ENCODE measurements at regions not wholly inside any gene's neighbourhood (a gene's known extent, or its start where the extent isn't known, plus 50 kb on each side); places are given as distances from the start of the nearest gene placed in this dataset.

DNA sequence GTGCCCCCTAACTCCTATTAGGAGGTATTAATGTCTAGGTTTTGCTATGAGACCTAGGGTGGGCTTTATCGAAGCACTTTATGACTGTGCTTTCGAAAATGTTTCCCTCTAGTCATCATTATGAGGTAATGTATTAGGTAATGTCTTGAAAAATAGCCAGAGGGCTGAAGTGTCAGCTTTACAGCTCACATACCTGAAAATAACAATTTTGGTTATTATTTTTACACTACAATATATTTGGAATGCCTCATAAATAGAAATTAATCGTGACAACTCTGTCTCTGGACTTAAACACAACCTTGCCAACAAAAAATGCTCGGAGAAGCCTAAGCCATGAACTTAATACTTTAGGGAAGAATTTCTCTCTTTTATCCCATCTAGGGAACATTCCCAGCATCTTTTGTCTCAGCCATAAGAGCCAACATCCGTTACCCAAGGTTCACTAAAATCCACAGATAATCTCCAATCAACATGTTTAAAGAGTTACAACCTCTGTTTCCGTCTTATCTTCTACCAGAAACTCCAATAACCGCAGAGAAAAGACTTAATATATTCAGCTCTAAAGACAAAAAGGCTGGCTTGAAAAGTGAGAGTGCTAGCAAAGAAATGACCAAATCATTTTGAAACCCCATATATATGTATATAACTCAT lies 130.9 kb upstream of the RND3 start:
- no peak for DNase-seq (ENCODE audit: low spot score)

GRCh38 chr2:150617351-150617978 lies 130.0 kb upstream of the RND3 start:
- no peak for DNase-seq (ENCODE audit: low spot score)

DNA sequence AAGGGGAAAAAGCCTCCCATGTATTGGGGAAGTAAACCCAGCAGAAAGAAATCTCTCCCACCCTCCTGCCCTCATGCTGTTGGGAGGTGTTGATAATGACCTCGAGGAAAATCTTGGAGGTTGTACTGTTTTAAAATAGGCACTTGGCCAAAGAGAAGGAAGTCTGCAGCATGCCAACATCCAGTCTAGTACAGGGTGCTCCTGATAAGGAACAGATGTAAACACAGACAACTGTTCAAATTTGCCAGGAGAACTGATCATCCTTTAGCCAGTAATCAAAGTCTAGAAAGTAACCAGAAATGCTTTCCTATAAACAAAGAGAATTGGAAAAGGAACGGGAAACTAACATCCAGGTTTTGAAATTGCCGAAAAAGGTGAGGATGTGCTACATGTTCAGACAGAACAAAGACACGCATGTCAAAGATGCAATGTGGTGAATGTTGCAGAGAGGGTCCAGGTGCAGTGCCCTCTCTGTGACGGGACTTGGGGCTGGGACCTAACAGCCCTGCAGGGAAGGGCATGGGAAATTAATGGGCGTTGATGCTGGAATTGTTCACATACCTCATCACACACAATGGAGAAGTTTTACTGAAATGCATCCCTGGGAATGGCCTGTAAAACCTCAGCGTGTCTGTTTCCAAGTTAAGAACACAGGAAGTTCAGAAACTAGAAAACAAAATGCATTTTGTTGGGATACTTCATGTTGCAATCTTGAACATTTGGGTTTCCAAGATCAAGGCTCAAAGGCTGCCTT lies 125.7 kb upstream of the RND3 start:
- DNase-seq (ENCODE audit: low spot score), result no peak

GRCh38 chr2:150610670-150611279 lies 123.3 kb upstream of the RND3 start:
- DNase-seq (ENCODE audit: low spot score), result peak; percentile 43

DNA sequence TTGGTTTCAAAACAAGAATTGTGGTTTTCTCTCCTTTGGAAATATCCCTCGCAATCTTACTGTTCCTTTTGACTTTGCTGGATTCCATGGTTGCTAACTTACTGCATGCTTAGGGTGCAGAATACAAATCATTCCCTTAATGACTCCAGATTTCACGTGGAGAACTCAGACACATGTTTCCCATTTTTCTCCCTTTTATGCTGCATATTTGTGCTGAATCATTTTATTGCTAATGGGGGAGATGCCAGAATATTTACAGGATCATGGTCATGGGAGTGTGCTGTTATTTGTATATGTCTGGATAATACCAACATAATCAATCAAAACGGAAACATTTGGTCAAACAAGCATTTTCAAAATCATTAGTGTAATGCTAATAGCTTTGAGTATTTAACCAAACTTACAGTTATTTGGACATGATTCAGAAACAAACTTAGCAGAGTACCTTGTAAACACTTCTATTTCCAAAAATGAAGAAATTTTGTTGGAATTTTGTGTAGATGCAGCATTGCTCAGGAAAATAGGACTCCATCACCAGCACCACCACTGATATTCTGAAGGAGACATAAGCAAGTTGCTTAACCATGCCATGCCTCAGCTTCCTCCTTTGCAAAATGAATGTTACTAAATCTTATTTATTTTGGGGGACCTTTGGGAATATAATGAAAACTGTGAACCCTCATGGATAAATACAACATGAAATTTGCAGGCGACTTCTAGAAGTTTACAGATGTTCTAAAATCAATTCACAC lies 122.5 kb upstream of the RND3 start:
- DNase-seq (ENCODE audit: low spot score), result no peak

DNA sequence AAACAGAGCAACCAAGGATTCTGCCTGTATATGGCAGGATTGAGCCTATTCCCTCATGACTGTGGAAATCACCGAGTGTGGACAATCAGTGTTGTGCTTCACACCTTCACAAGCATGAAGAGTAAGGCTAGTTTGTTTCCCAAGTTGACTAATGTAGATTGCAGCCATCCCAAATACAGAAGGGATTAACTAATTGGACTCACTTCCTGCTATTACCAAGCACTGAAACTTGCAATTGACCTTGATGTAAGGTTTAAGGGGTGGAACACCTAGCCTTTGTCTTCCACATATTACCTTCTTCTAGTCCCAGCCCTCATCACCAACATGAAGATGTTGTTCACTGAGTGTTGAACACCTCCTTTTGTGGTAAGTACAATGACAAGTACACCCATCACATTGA lies 120.9 kb upstream of the RND3 start:
- no peak for DNase-seq (ENCODE audit: low spot score)

GRCh38 chr2:150607390-150607811 lies 119.9 kb upstream of the RND3 start:
- no peak for DNase-seq (ENCODE audit: low spot score)

DNA sequence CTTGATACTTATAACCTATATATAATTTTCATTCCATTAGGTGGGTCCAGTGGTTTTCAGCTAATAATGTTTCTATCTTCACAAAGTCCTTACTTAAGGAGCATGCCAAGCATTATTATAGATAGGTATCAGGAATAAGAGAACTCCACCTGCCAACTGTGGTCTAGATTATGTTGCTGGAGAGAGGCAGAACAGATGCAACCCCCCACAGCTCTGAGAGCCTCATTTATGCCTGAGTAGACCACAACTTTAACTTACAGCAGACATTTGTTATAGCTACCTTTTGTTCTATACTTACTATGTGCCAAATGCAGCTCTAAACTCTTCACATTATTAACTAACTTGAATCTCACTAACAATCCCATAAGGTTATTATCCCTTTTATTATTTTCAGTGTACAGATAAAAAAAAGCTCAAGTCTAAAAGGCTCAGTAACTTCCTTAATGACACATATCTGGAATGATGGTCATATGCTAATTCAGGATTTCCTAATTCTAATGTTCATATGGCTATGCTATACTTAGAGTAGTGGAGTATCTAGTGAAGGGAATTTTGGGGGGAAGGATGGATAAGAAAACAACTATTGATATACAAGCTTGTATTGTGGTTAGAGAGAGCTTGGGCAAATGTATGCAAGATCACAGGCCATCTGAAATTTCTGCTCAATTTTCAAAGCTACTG lies 119.1 kb upstream of the RND3 start:
- DNase-seq (ENCODE audit: low spot score), result no peak

GRCh38 chr2:150605664-150606063 lies 118.2 kb upstream of the RND3 start:
- no peak for DNase-seq (ENCODE audit: low spot score)

DNA sequence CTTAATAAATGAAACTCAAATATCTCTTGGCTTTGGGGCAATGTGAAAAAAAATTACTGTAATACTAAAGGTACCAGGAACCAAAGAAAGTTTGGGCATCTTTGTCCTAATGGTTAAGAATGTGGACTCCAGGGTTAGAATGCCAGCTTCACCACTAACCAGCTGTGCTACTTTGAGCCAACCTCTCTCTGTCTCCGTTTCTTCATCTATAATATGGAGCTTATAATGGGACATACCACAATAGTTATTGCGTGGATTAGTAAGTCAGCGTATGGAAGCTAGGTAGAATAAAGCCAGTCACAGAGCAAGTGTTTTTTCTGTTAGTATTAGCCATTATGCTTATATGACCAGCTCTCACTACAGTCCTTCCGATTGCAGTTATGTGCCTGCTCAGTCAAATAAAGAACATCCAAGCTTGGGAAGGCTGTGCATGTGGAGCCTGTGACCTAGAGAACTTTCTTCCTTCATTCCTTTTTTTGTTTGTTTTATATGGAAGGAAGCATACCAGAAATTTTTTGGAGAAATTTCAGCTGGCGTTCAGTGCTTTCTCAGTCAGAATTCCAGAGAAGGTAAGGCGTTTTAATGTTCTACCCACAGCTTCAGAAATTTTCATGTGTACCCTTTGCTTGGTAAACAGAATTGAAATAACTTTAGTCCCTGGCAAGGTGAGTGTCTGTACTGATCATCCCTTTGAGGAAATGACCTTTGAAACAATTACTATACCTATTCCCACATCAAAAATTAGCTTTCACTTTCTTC lies 114.0 kb upstream of the RND3 start:
- DNase-seq (ENCODE audit: low spot score), result no peak

DNA sequence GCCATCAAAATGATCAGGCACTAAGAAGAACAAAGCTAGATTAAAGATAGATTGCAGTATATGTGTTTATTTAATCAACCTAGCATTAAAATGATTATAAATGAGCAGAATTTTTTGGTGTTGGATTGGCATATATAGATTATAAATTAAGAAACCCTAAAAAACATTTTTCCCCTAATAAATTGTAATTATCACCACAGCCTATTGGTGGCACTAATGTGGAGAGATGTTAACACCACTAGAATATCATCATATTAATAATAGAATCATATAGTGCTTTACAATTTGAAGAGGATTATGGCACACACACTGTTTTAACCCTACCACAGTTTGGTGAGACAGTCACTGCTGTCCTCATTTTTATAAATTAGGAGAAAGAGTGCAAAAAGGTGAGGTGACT lies 112.4 kb upstream of the RND3 start:
- DNase-seq (ENCODE audit: low spot score), result no peak

DNA sequence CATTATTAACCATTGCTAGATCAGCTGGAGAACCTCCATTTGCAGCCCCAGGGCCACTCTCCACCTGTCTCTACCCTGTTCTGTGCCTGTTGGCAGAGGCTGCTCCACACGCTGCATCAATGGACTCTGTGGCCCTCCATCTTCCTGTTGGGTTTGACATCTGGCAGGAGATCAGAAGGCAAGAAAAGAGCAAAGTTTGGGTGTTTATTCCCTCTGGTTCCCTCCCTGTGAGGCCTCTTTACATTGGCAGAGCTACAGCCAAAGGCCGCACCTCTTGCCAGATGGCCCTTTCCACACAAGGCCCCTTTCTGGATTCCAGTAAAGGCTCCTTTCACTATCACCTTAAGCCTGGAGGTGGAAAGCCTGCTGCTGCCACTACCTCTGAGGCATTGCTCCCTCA lies 110.9 kb upstream of the RND3 start:
- no peak for DNase-seq (ENCODE audit: low spot score)

- no peak for DNase-seq (ENCODE audit: low spot score)
These were observed 108.5 kb upstream of the RND3 start for GRCh38 chr2:150595803-150596470.

- no peak for DNase-seq (ENCODE audit: low spot score)
These were observed 106.8 kb upstream of the RND3 start for GRCh38 chr2:150594299-150594698.

DNA sequence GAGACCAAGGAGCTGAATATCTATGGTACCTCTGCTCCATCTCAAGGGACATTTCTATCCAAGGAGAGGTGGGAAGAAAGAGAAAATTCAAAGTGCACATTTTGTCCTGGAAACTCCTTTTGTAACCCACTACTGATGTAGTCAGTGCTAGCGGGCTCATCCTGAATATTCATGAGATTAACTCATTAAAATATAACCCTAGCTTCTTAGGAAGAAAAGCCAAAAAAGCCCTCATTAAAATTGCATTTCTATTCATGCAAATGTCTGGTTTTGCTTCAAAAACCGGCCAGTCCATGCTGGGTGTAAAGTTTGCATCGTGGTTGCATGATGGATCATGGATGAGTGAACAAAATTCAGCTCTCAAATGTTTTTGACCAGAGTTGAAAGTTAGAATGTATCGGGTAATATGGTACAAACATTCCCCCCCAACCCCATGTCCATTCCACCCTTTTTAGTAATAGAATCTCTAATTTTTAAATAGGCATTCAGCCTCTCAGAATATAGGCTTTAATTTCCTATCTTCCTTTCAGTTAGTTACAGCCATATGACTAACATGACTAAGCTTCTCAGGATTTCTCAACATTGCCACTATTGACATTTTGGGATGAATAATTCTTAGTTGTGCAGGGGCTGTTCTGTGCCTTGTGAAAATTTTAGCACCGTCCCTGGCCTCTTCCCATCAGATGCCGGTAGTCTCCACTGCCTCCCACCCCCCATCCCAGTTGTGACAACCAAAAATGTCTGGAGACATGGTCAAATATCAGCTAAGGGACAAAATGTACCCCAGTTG lies 104.2 kb upstream of the RND3 start:
- no peak for DNase-seq (ENCODE audit: low spot score)

DNA sequence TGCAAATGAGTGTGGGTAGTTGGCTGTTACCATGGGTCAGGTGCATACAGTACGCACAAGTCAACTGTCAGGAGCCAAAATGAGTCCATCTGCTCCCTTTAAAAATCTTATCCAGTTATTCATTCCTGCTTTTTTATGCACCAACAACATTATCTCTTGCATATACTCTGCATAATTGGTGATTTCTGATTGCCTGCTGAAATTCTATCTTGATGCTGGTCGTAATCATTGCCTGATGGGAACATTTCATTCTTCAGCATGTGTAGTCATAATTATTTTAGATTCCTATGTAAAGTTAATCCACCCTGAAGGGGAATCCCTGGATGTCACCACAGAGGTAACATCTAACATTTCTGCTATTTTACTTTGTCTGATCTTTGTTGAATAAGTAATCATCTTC lies 102.2 kb upstream of the RND3 start:
- DNase-seq (ENCODE audit: low spot score), result no peak

DNA sequence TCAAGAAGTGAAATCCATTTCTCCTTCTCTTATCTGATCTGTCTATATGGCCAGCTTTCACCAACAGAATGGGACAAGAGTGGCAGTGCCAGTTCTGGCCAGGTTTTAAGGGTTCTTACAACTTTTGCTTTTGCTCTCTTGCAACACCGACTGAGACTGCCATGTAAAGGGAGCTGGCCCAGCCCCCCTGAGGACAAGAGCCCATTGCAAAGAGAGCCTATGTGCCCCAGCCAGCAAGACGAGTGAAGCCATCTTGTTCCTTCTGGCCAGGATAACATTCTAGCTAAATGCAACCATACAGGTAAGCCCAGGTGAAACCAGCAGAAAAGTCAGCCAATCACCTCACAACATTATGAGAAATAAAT lies 101.0 kb upstream of the RND3 start:
- DNase-seq (ENCODE audit: low spot score), result no peak

DNA sequence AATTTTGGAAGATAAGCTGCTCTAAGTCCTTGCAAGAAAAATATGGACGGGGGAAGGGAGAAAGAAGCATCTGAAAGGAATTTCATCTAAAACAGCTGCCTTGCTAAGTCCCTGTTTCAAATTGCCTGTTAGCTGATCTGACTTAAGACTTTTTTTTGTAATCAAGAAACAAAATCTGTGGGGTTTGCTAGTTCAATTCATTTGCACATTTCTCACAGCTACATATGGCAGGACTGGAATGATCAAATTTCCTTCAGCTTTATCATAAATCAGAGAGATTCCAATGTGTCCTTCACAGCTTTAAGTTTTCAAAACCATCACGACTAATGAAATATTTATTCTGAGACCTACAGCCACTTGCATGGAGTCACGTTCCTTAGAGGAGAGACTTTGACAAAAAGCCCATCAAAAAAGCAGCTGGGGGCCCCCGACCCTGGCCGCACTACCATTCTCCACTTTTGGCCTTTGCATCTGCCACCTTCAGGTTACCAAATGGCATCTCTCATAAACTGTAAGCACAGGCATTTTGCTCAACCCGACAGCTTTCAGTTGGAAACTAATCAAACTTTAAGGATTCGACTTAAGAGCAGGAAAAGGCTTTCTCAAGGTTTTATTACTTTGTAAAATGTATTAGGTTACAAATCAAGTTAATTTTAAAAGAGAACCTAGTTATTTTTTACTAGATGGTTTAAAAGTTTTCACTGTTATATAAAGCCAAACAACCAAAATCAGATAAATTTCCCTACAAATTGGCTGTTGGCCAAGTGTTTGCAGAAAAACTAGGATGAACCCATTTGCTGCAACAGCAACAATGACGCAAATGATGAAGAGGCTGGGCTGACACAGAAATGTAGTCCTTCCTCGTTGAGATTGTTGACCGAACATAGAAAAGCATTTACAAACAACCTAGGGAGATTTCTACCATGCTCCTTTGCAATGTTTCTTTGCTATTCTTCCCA lies 100.4 kb upstream of the RND3 start:
- no peak for DNase-seq (ENCODE audit: low spot score)
